SK-N-MC (cell line): ENCODE measurements at regions not wholly inside any gene's neighbourhood (a gene's known extent, or its start where the extent isn't known, plus 50 kb on each side); places are given as distances from the start of the nearest gene placed in this dataset.

Source experiments
- EZH2 ChIP-seq: fragments of 200-600 bp; sonication (generic); IDR thresholded peaks from one replicate; pipeline ENCODE4 v1.6.1; 2017; ENCODE audit warnings: antibody characterized with exemption
- FOXP2 ChIP-seq: optimal IDR thresholded peaks from 2 replicates; pipeline ENCODE3; 2011; ENCODE audit warnings: mild to moderate bottlenecking, moderate library complexity; ENCODE audit not compliant: insufficient read depth; ENCODE audit errors: extremely low read length, control extremely low read depth
- POLR2AphosphoS5 ChIP-seq: IDR thresholded peaks from 2 replicates; pipeline ENCODE4 v1.6.1; 2012; ENCODE audit warnings: mild to moderate bottlenecking, low read depth, low read length, borderline replicate concordance

- TF ChIP-seq EZH2 (no peak), POLR2AphosphoS5 (no peak), FOXP2 (no peak)
These were observed 58.9 kb downstream of the DIRAS3 start for GRCh38 chr1:67991546-67991945.
